Common myeloid progenitor, CD34-positive (primary cell): ENCODE measurements at regions not wholly inside any gene's neighbourhood (a gene's known extent, or its start where the extent isn't known, plus 50 kb on each side); places are given as distances from the start of the nearest gene placed in this dataset.

Source experiments
- CTCF ChIA-PET: fragments of 350-600 bp; sonication (Branson Sonifier 250); formaldehyde crosslinking; loops from one replicate; lab custom pipeline; 2021; ENCODE audit warnings: antibody characterized with exemption; lab: Charles Lee
- POLR2A ChIA-PET: fragments of 350-600 bp; sonication (Branson Sonifier 250); formaldehyde crosslinking; loops from one replicate; lab custom pipeline; 2021; ENCODE audit warnings: antibody characterized with exemption; lab: Charles Lee
- DNase-seq, 3 donors: peaks; one replicate each; pipeline versions ENCODE4 v3.0.0 to v3.0.0-alpha.2; 2013
- H3K27ac ChIP-seq, 2 experiments: 1 replicate in 1 of 2; 2 replicates in 1 of 2; pipeline ENCODE4 v1.7.0; 2013; ENCODE audit warnings: inconsistent platforms in 2 of 2, low read length in 2 of 2, mild to moderate bottlenecking in 2 of 2, low read depth in 1 of 2, moderate library complexity in 1 of 2; ENCODE audit not compliant: severe bottlenecking in 2 of 2, insufficient read depth in 1 of 2, poor library complexity in 1 of 2
- H3K27me3 ChIP-seq, 5 experiments: replicated peaks in 2 of 5; 1 replicate in 3 of 5; 2 replicates in 2 of 5; pipeline versions ENCODE4 v1.6.1 to v1.7.0; 2013; ENCODE audit warnings: low read length in 4 of 5, mild to moderate bottlenecking in 2 of 5, moderate library complexity in 2 of 5, inconsistent platforms in 1 of 5; ENCODE audit not compliant: insufficient read depth in 5 of 5, control insufficient read depth in 4 of 5
- H3K36me3 ChIP-seq, 4 experiments: 1 replicate in 2 of 4; 2 replicates in 2 of 4; pipeline versions ENCODE4 v1.6.1 to v1.7.0; 2013; ENCODE audit warnings: low read length in 3 of 4, control low read depth in 1 of 4, mild to moderate bottlenecking in 1 of 4; ENCODE audit not compliant: control insufficient read depth in 4 of 4, insufficient read depth in 4 of 4
- H3K4me1 ChIP-seq, 4 experiments: 1 replicate in 3 of 4; 2 replicates in 1 of 4; pipeline versions ENCODE4 v1.6.1 to v1.7.1; 2013; ENCODE audit warnings: low read length in 3 of 4, mild to moderate bottlenecking in 3 of 4, control low read depth in 1 of 4, inconsistent platforms in 1 of 4, moderate library complexity in 1 of 4; ENCODE audit not compliant: control insufficient read depth in 4 of 4, insufficient read depth in 4 of 4; ENCODE audit errors: control extremely low read depth in 1 of 4
- H3K4me3 ChIP-seq, 7 experiments: 1 replicate in 4 of 7; 2 replicates in 3 of 7; pipeline versions ENCODE4 v1.5.1 to v1.7.0; 2013; ENCODE audit warnings: mild to moderate bottlenecking in 7 of 7, low read length in 6 of 7, moderate library complexity in 6 of 7, inconsistent platforms in 2 of 7, low read depth in 2 of 7, control low read depth in 1 of 7; ENCODE audit not compliant: insufficient read depth in 4 of 7, control insufficient read depth in 1 of 7; ENCODE audit errors: extremely low read depth in 1 of 7
- H3K9me3 ChIP-seq, 5 experiments: 1 replicate in 4 of 5; 2 replicates in 1 of 5; pipeline versions ENCODE4 v1.6.1 to v1.7.1; 2013; ENCODE audit warnings: low read length in 4 of 5, mild to moderate bottlenecking in 2 of 5, inconsistent platforms in 1 of 5, low read depth in 1 of 5, moderate library complexity in 1 of 5; ENCODE audit not compliant: control insufficient read depth in 4 of 5, insufficient read depth in 2 of 5; ENCODE audit errors: control extremely low read depth in 1 of 5
- whole genome bisulfite sequencing: methylation state at CpG from one replicate; pipeline ENCODE4 v1.1.5; 2013; ENCODE audit not compliant: insufficient coverage; 5-methylcytosine and 5-hydroxymethylcytosine counted together

GRCh38 chr1:88276163-88276562 lies 407.9 kb upstream of the PKN2 start:
- H3K4me1 ChIP-seq: peaks cover 0 to 7% (median 2%) of the 10 kb centered on the region in 4 experiments
- DNase-seq: peak in 2 of 3 donors; percentile 41 to 46
- no peak overlapping the region for H3K4me3 ChIP-seq
- H3K36me3 ChIP-seq: no peaks in the 10 kb centered on the region
- WGBS: 0% methylated on average over 2 of the region's 4 CpGs
- no peaks in the 10 kb centered on the region for H3K27me3 ChIP-seq
- no peaks in the 10 kb centered on the region for H3K9me3 ChIP-seq
- POLR2A ChIA-PET: no interaction called here
- CTCF ChIA-PET: no interaction called here
- H3K27ac ChIP-seq: no peak overlapping the region

GRCh38 chr1:88284066-88284465 lies 400.0 kb upstream of the PKN2 start:
- Histone ChIP-seq H3K27ac (no peak overlapping the region), H3K4me3 (no peak overlapping the region), H3K4me1 (no peaks in the 10 kb centered on the region), H3K27me3 (peaks cover 0 to 2% (median 0%) of the 10 kb centered on the region in 5 experiments), H3K9me3 (no peaks in the 10 kb centered on the region), H3K36me3 (no peaks in the 10 kb centered on the region)
- DNase-seq: no peak
- ChIA-PET POLR2A (no interaction called here), CTCF (no interaction called here)
- no CpG with 5 or more reads among the region's 2 CpGs for WGBS

- Histone ChIP-seq H3K27me3 (peaks cover 0 to 2% (median 0%) of the 10 kb centered on the region in 5 experiments), H3K27ac (no peak overlapping the region), H3K4me3 (no peak overlapping the region), H3K9me3 (no peaks in the 10 kb centered on the region), H3K36me3 (no peaks in the 10 kb centered on the region), H3K4me1 (no peaks in the 10 kb centered on the region)
- ChIA-PET CTCF (no interaction called here), POLR2A (no interaction called here)
- no peak for DNase-seq
- WGBS: 100% methylated on average over 2 of the region's 4 CpGs
Observed at GRCh38 chr1:88284666-88285366, 399.3 kb upstream of the PKN2 start.

GRCh38 chr1:88286716-88287115 lies 397.4 kb upstream of the PKN2 start:
- H3K4me3 ChIP-seq: no peak overlapping the region
- 100% methylated on average over 1 of the region's 1 CpG for WGBS
- no peak for DNase-seq
- no peaks in the 10 kb centered on the region for H3K4me1 ChIP-seq
- peaks cover 0 to 2% (median 0%) of the 10 kb centered on the region in 5 experiments for H3K27me3 ChIP-seq
- H3K36me3 ChIP-seq: no peaks in the 10 kb centered on the region
- H3K9me3 ChIP-seq: no peaks in the 10 kb centered on the region
- CTCF ChIA-PET: no interaction called here
- POLR2A ChIA-PET: no interaction called here
- no peak overlapping the region for H3K27ac ChIP-seq

- CTCF ChIA-PET: interaction anchor here (0.8 kb wide), 1 partner anchor 9 kb away, joined by 3 read pairs; no protein-coding TSS in a partner anchor
- no peaks in the 10 kb centered on the region for H3K4me1 ChIP-seq
- no peak overlapping the region for H3K27ac ChIP-seq
- no peaks in the 10 kb centered on the region for H3K36me3 ChIP-seq
- DNase-seq: no peak
- no peaks in the 10 kb centered on the region for H3K9me3 ChIP-seq
- POLR2A ChIA-PET: no interaction called here
- WGBS: 92% methylated on average over 1 of the region's 2 CpGs
- H3K4me3 ChIP-seq: no peak overlapping the region
- peaks cover 0 to 2% (median 0%) of the 10 kb centered on the region in 5 experiments for H3K27me3 ChIP-seq
Observed at GRCh38 chr1:88288571-88288970, 395.5 kb upstream of the PKN2 start.

GRCh38 chr1:88289401-88290102 lies 394.5 kb upstream of the PKN2 start:
- Histone ChIP-seq H3K27ac (no peak overlapping the region), H3K27me3 (peaks cover 0 to 2% (median 0%) of the 10 kb centered on the region in 5 experiments), H3K4me1 (no peaks in the 10 kb centered on the region), H3K36me3 (no peaks in the 10 kb centered on the region), H3K4me3 (no peak overlapping the region), H3K9me3 (no peaks in the 10 kb centered on the region)
- ChIA-PET CTCF (no interaction called here), POLR2A (no interaction called here)
- WGBS: no CpG with 5 or more reads among the region's 2 CpGs
- DNase-seq: no peak

- POLR2A ChIA-PET: no interaction called here
- Histone ChIP-seq H3K4me3 (no peak overlapping the region), H3K9me3 (no peaks in the 10 kb centered on the region), H3K4me1 (no peaks in the 10 kb centered on the region), H3K27ac (no peak overlapping the region), H3K36me3 (no peaks in the 10 kb centered on the region), H3K27me3 (no peaks in the 10 kb centered on the region)
- no peak for DNase-seq
- CTCF ChIA-PET: no interaction called here
- WGBS: 95% methylated on average over 4 of the region's 5 CpGs
Observed at GRCh38 chr1:88291611-88292354, 392.3 kb upstream of the PKN2 start.
